ENCODE measurements at regions not wholly inside any gene's neighbourhood (a gene's known extent, or its start where the extent isn't known, plus 50 kb on each side); places are given as distances from the start of the nearest gene placed in this dataset.

Small RNAs in the stretch of these regions (small RNA-seq; reads per million reads assigned to genes)
- gene RNU6-279P (0 reads per million in 2 experiments), gene RNU6-871P (0 reads per million in 2 experiments)

All from SK-MEL-5 (cell line).